PC-3 (cell line): ENCODE measurements at regions not wholly inside any gene's neighbourhood (a gene's known extent, or its start where the extent isn't known, plus 50 kb on each side); places are given as distances from the start of the nearest gene placed in this dataset.

ENCODE experiments used
- ATAC-seq: fragments of 200-7000 bp; cut with Tn5 transposase; 2 replicates; pipeline ENCODE4 v1.9.1; 2020; ENCODE audit warnings: mild to moderate bottlenecking, moderate library complexity
- BruUV-seq: library from RNA; stranded (reverse); fragments of 400-500 nt; replicated peaks from 2 replicates; lab custom pipeline; 2021; lab: Mats Ljungman, UMichigan
- CTCF ChIA-PET: fragments of 300-600 bp; sonication (Branson Sonifier 250); formaldehyde crosslinking; loops from one replicate; lab custom pipeline; 2022; ENCODE audit warnings: antibody characterized with exemption; lab: Charles Lee
- POLR2A ChIA-PET: fragments of 300-600 bp; sonication (Branson Sonifier 250); formaldehyde crosslinking; loops from one replicate; lab custom pipeline; 2022; ENCODE audit warnings: antibody characterized with exemption; ENCODE audit not compliant: unreplicated experiment; lab: Charles Lee
- DNase-seq: peaks from one replicate; pipeline ENCODE4 v3.0.0-alpha.2; 2015
- H2AFZ ChIP-seq: fragments of 300-600 bp; sonication (generic); 2 replicates; pipeline ENCODE4 v1.6.0; 2016; ENCODE audit warnings: antibody characterized with exemption, low read length
- H3F3A ChIP-seq: fragments of 300-600 bp; sonication (generic); one replicate; pipeline ENCODE4 v1.6.0; 2017; ENCODE audit warnings: antibody characterized with exemption, low read length, control low read depth, mild to moderate bottlenecking; ENCODE audit not compliant: unreplicated experiment
- H3K27ac ChIP-seq: fragments of 300-600 bp; sonication (generic); 2 replicates; pipeline ENCODE4 v1.5.1; 2016; ENCODE audit warnings: mild to moderate bottlenecking, low read length
- H3K27me3 ChIP-seq: fragments of 300-600 bp; sonication (generic); 2 replicates; pipeline ENCODE4 v1.6.1; 2016; ENCODE audit warnings: low read length, mixed read lengths
- H3K36me3 ChIP-seq: fragments of 300-600 bp; sonication (generic); 2 replicates; pipeline ENCODE4 v1.6.1; 2016; ENCODE audit warnings: low read depth, mixed run types, low read length, mixed read lengths
- H3K4me1 ChIP-seq: fragments of 300-600 bp; sonication (generic); 2 replicates; pipeline ENCODE4 v1.5.1; 2016; ENCODE audit warnings: low read length; ENCODE audit not compliant: insufficient read depth
- H3K4me2 ChIP-seq: fragments of 300-600 bp; sonication (generic); 2 replicates; pipeline ENCODE4 v1.6.0; 2016; ENCODE audit warnings: low read length
- H3K4me3 ChIP-seq: fragments of 300-600 bp; sonication (generic); 2 replicates; pipeline ENCODE4 v1.5.1; 2016; ENCODE audit warnings: mild to moderate bottlenecking, low read length, mixed read lengths
- H3K79me2 ChIP-seq: fragments of 300-600 bp; sonication (generic); 2 replicates; pipeline ENCODE4 v1.6.1; 2017; ENCODE audit warnings: low read length, mixed read lengths
- H3K9ac ChIP-seq: fragments of 300-600 bp; sonication (generic); 2 replicates; pipeline ENCODE4 v1.6.0; 2016; ENCODE audit warnings: mild to moderate bottlenecking, low read length
- H3K9me2 ChIP-seq: fragments of 300-600 bp; sonication (generic); replicated peaks from 2 replicates; pipeline ENCODE4 v1.6.1; 2016; ENCODE audit warnings: mixed run types, low read length, mixed read lengths
- H3K9me3 ChIP-seq: fragments of 300-600 bp; sonication (generic); 2 replicates; pipeline ENCODE4 v1.6.1; 2016; ENCODE audit warnings: low read length, mixed read lengths
- H4K20me1 ChIP-seq: fragments of 300-600 bp; sonication (generic); 2 replicates; pipeline ENCODE4 v1.6.1; 2016; ENCODE audit warnings: low read length, mixed read lengths
- EZH2 ChIP-seq: fragments of 300-600 bp; sonication (generic); IDR thresholded peaks from one replicate; pipeline ENCODE4 v1.6.1; 2017; ENCODE audit warnings: antibody characterized with exemption, mild to moderate bottlenecking, low read length; ENCODE audit not compliant: unreplicated experiment
- EZH2phosphoT487 ChIP-seq: fragments of 300-600 bp; sonication (generic); IDR thresholded peaks from 2 replicates; pipeline ENCODE4 v1.6.1; 2018; ENCODE audit warnings: mild to moderate bottlenecking, antibody characterized with exemption, low read length, borderline replicate concordance
- intact Hi-C: fragments of 100-400 bp; cut with micrococcal nuclease; formaldehyde crosslinking; loops from 2 replicates; pipeline ENCODE4 v1.9.0; 2023
- TF ChIP-seq, protein P1 (sequence below): fragments of 300-600 bp; sonication (generic); conservative IDR thresholded peaks from 2 replicates; pipeline ENCODE4 v1.5.1; 2017; ENCODE audit warnings: antibody characterized with exemption, low read depth, mild to moderate bottlenecking, low read length

- no peaks in the 10 kb centered on the region for H3K9me2 ChIP-seq
- no peaks in the 10 kb centered on the region for H3K36me3 ChIP-seq
- intact Hi-C loops = loop anchor here (5.0 kb wide), 1 partner anchor 51 kb away; no protein-coding TSS in a partner anchor
- DNase-seq (peak; percentile 67), ATAC-seq (peak; percentile 40)
- no TSS peak for BruUV-seq
- H3K79me2 ChIP-seq = no peaks in the 10 kb centered on the region
- no peak overlapping the region for H3K27ac ChIP-seq
- peaks cover 16% of the 10 kb centered on the region for H3K27me3 ChIP-seq
- no peaks in the 10 kb centered on the region for H3K9me3 ChIP-seq
- peak overlapping the region; percentile 75 for H3K4me2 ChIP-seq
- ChIA-PET POLR2A (no interaction called here), CTCF (interaction anchor here (0.6 to 1.1 kb wide), 2 partner anchors 94 to 96 kb away, joined by 5 to 7 read pairs; partner anchors contain the start of gene DLX3)
- TF ChIP-seq EZH2phosphoT487 (no peak), EZH2 (no peak)
- TF ChIP-seq, protein P1, sequence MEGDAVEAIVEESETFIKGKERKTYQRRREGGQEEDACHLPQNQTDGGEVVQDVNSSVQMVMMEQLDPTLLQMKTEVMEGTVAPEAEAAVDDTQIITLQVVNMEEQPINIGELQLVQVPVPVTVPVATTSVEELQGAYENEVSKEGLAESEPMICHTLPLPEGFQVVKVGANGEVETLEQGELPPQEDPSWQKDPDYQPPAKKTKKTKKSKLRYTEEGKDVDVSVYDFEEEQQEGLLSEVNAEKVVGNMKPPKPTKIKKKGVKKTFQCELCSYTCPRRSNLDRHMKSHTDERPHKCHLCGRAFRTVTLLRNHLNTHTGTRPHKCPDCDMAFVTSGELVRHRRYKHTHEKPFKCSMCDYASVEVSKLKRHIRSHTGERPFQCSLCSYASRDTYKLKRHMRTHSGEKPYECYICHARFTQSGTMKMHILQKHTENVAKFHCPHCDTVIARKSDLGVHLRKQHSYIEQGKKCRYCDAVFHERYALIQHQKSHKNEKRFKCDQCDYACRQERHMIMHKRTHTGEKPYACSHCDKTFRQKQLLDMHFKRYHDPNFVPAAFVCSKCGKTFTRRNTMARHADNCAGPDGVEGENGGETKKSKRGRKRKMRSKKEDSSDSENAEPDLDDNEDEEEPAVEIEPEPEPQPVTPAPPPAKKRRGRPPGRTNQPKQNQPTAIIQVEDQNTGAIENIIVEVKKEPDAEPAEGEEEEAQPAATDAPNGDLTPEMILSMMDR = no peak
- peaks cover 10% of the 10 kb centered on the region for H3K4me1 ChIP-seq
- H3K4me3 ChIP-seq = peak overlapping the region; percentile 41; the same call in 1 of the 2 replicates
- H4K20me1 ChIP-seq = no peaks in the 10 kb centered on the region
- H2AFZ ChIP-seq = peak overlapping the region; percentile 37; the same call in 1 of the 2 replicates
- H3F3A ChIP-seq = no peaks in the 10 kb centered on the region
- no peak overlapping the region for H3K9ac ChIP-seq
Measured at GRCh38 chr17:49901460-49902331, 53.8 kb upstream of the TAC4 start.

GRCh38 chr17:49903523-49903922 is 55.7 kb upstream of the TAC4 start:
- no peaks in the 10 kb centered on the region for H3K9me2 ChIP-seq
- no peaks in the 10 kb centered on the region for H4K20me1 ChIP-seq
- POLR2A ChIA-PET = no interaction called here
- DNase-seq (no peak), ATAC-seq (no peak)
- no peak overlapping the region for H3K4me2 ChIP-seq
- CTCF ChIA-PET = no interaction called here
- H3K27ac ChIP-seq = no peak overlapping the region
- H3K4me3 ChIP-seq = no peak overlapping the region
- TF ChIP-seq, protein P1 = no peak
- TF ChIP-seq EZH2phosphoT487 (no peak), EZH2 (no peak)
- no peaks in the 10 kb centered on the region for H3K36me3 ChIP-seq
- H3K9ac ChIP-seq = no peak overlapping the region
- peaks cover 16% of the 10 kb centered on the region for H3K27me3 ChIP-seq
- no TSS peak for BruUV-seq
- peaks cover 14% of the 10 kb centered on the region for H3K4me1 ChIP-seq
- H3K79me2 ChIP-seq = no peaks in the 10 kb centered on the region
- H3F3A ChIP-seq = no peaks in the 10 kb centered on the region
- no peak overlapping the region for H2AFZ ChIP-seq
- intact Hi-C loops = loop anchor here (5.0 kb wide), 1 partner anchor 49 kb away; no protein-coding TSS in a partner anchor
- H3K9me3 ChIP-seq = no peaks in the 10 kb centered on the region

GRCh38 chr17:49904893-49905292 is 57.0 kb upstream of the TAC4 start:
- POLR2A ChIA-PET = no interaction called here
- CTCF ChIA-PET = no interaction called here

More at GRCh38 chr17:49904893-49905292, 57.0 kb upstream of the TAC4 start:
- no peaks in the 10 kb centered on the region for H3K9me2 ChIP-seq
- BruUV-seq = no TSS peak
- no peak overlapping the region for H3K27ac ChIP-seq
- no peak overlapping the region for H2AFZ ChIP-seq
- H3K79me2 ChIP-seq = no peaks in the 10 kb centered on the region
- ATAC-seq (no peak), DNase-seq (no peak)
- no peaks in the 10 kb centered on the region for H3K9me3 ChIP-seq
- H3K36me3 ChIP-seq = no peaks in the 10 kb centered on the region
- intact Hi-C loops = loop anchor here (5.0 kb wide), 1 partner anchor 47 kb away; no protein-coding TSS in a partner anchor
- no peak overlapping the region for H3K4me2 ChIP-seq
- H3K27me3 ChIP-seq = peaks cover 16% of the 10 kb centered on the region
- H3K4me3 ChIP-seq = no peak overlapping the region
- no peak for TF ChIP-seq EZH2
- TF ChIP-seq EZH2phosphoT487 = no peak
- H3K4me1 ChIP-seq = peaks cover 14% of the 10 kb centered on the region
- H3K9ac ChIP-seq = no peak overlapping the region
- no peaks in the 10 kb centered on the region for H4K20me1 ChIP-seq
- H3F3A ChIP-seq = no peaks in the 10 kb centered on the region
